KMS-11 (cell line): ENCODE measurements at regions not wholly inside any gene's neighbourhood (a gene's known extent, or its start where the extent isn't known, plus 50 kb on each side); places are given as distances from the start of the nearest gene placed in this dataset.

Experiments
- H2AFZ ChIP-seq: fragments of 200-600 bp; sonication (generic); 2 replicates; pipeline ENCODE4 v1.6.1; 2016; ENCODE audit warnings: antibody characterized with exemption, mixed run types, low read depth
- H3K27ac ChIP-seq: fragments of 200-600 bp; sonication (generic); 2 replicates; pipeline ENCODE4 v1.6.1; 2016; ENCODE audit warnings: mild to moderate bottlenecking, mixed run types
- H3K27me3 ChIP-seq: fragments of 200-600 bp; sonication (generic); 2 replicates; pipeline ENCODE4 v1.6.1; 2017; ENCODE audit warnings: mild to moderate bottlenecking, low read depth, mixed run types, moderate library complexity; ENCODE audit not compliant: insufficient read depth
- H3K36me3 ChIP-seq: fragments of 200-600 bp; sonication (generic); 2 replicates; pipeline ENCODE4 v1.6.1; 2017; ENCODE audit warnings: mild to moderate bottlenecking, mixed run types; ENCODE audit not compliant: insufficient read depth
- H3K4me1 ChIP-seq: fragments of 200-600 bp; sonication (generic); 2 replicates; pipeline ENCODE4 v1.6.1; 2016; ENCODE audit warnings: mild to moderate bottlenecking, low read depth, mixed run types; ENCODE audit not compliant: poor library complexity, severe bottlenecking
- H3K4me2 ChIP-seq: fragments of 200-600 bp; sonication (generic); 2 replicates; pipeline ENCODE4 v1.7.0; 2016; ENCODE audit warnings: mild to moderate bottlenecking, mixed run types
- H3K4me3 ChIP-seq: fragments of 200-600 bp; sonication (generic); IDR thresholded peaks from 2 replicates; pipeline ENCODE4 v1.6.1; 2017; ENCODE audit warnings: low read depth, low read length, mixed read lengths; ENCODE audit not compliant: insufficient read depth
- H3K79me2 ChIP-seq: fragments of 200-600 bp; sonication (generic); 2 replicates; pipeline ENCODE4 v1.6.1; 2016; ENCODE audit warnings: low read depth, mixed run types; ENCODE audit not compliant: insufficient read depth
- H3K9ac ChIP-seq: fragments of 200-600 bp; sonication (generic); 2 replicates; pipeline ENCODE4 v1.6.1; 2016; ENCODE audit warnings: mild to moderate bottlenecking, mixed run types
- H4K20me1 ChIP-seq: fragments of 200-600 bp; sonication (generic); 2 replicates; pipeline ENCODE4 v1.6.1; 2016; ENCODE audit warnings: mild to moderate bottlenecking, mixed run types; ENCODE audit not compliant: insufficient read depth
- TF ChIP-seq, protein P1 (sequence below): fragments of 200-600 bp; sonication (generic); conservative IDR thresholded peaks from 2 replicates; pipeline ENCODE4 v1.6.1; 2017; ENCODE audit warnings: low read depth, mild to moderate bottlenecking, antibody characterized with exemption, low read length, moderate library complexity, mixed read lengths

DNA sequence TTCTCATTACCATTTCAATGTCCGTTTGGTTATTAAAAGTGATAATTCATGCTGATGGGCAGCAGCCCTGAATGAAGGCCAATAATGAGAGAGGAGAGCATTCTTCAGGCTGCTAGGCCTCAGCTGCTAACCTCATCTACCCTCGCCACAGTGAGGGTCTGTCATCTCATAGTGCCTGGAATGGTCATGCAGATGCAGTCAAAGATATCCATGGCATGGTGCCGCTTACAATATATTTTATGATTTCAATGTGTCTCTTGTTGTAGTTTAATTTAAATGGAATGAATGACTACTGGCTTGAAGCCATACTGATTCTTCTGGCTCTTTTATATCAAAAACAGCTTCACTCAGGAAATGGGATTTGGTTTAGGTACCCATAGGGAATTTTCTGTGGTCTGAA lies 126.9 kb downstream of the SLC16A9 start:
- Histone ChIP-seq H3K4me3 (no peak overlapping the region), H4K20me1 (no peaks in the 10 kb centered on the region), H3K27me3 (no peaks in the 10 kb centered on the region), H3K27ac (no peak overlapping the region), H3K36me3 (no peaks in the 10 kb centered on the region), H3K79me2 (no peaks in the 10 kb centered on the region), H3K4me2 (no peak overlapping the region), H2AFZ (no peak overlapping the region), H3K4me1 (no peaks in the 10 kb centered on the region), H3K9ac (no peak overlapping the region)
- TF ChIP-seq, protein P1, sequence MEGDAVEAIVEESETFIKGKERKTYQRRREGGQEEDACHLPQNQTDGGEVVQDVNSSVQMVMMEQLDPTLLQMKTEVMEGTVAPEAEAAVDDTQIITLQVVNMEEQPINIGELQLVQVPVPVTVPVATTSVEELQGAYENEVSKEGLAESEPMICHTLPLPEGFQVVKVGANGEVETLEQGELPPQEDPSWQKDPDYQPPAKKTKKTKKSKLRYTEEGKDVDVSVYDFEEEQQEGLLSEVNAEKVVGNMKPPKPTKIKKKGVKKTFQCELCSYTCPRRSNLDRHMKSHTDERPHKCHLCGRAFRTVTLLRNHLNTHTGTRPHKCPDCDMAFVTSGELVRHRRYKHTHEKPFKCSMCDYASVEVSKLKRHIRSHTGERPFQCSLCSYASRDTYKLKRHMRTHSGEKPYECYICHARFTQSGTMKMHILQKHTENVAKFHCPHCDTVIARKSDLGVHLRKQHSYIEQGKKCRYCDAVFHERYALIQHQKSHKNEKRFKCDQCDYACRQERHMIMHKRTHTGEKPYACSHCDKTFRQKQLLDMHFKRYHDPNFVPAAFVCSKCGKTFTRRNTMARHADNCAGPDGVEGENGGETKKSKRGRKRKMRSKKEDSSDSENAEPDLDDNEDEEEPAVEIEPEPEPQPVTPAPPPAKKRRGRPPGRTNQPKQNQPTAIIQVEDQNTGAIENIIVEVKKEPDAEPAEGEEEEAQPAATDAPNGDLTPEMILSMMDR: no peak

DNA sequence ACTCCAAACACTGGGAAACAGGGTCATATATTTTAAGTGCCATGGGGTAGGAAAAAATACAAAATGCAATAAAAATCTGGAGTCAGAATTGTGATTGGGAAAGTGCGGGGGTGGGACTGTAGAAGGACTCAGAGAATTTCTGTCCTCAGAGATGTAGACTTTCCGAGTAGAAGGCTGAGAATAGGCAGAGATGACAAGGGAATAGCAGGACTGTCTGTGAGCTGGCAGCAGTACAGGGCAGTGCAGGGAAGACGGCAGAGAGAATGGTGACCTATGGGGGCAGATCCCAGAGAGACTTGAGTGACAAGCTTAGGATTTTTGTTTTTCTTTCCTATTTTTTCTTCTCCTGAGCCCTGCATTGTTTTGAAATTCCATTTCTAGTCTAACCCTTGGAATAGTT lies 127.6 kb downstream of the SLC16A9 start:
- no peak overlapping the region for H3K4me2 ChIP-seq
- no peaks in the 10 kb centered on the region for H4K20me1 ChIP-seq
- H3K4me1 ChIP-seq: no peaks in the 10 kb centered on the region
- H3K79me2 ChIP-seq: no peaks in the 10 kb centered on the region
- TF ChIP-seq, protein P1: no peak
- no peak overlapping the region for H3K27ac ChIP-seq
- no peaks in the 10 kb centered on the region for H3K27me3 ChIP-seq
- H3K9ac ChIP-seq: no peak overlapping the region
- no peak overlapping the region for H3K4me3 ChIP-seq
- no peaks in the 10 kb centered on the region for H3K36me3 ChIP-seq
- H2AFZ ChIP-seq: no peak overlapping the region

DNA sequence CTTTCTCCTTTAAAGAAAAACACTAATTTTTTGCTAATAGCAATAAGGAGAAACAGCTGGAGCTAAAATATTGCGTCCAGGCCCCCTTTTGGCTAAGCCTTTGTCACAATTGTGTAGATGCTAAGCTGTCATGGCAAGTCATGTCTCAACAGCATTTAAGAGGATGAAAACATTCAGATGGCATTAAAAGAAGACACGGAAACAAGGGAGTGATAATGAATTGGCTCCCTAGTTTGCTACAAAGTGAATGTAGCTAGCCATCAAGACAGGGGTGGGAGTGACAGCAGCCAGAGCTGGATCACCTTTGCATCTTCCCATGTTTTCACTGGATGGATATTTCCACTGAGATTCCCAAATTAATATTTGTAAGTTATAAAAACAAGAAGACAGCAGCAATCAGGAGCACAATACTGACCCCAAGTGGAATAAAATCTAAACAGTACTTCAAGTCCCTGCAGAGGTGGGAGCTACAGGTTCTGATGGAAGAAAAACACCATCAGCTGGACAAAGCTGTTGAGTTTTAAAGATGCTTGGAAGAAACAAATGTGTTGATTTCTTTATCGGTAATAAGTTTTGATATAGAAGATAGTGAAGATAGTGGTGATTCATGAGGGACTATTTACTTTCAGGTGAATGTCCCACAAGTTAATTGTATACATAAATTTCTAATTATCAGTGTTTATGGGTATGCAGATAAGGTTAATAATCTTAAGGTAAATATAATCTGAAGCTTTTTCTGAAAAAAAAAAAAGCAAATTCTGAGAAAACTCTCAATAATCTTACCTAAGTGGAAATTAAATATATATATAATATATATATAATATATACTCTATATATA lies 129.4 kb downstream of the SLC16A9 start:
- no peaks in the 10 kb centered on the region for H3K79me2 ChIP-seq
- no peak overlapping the region for H3K4me3 ChIP-seq
- no peaks in the 10 kb centered on the region for H3K36me3 ChIP-seq
- TF ChIP-seq, protein P1: 0 out of 2 replicates have a peak, but pooled peaks have one; percentile 26
- no peaks in the 10 kb centered on the region for H3K27me3 ChIP-seq
- H3K4me1 ChIP-seq: no peaks in the 10 kb centered on the region
- no peak overlapping the region for H3K4me2 ChIP-seq
- no peaks in the 10 kb centered on the region for H4K20me1 ChIP-seq
- H3K9ac ChIP-seq: no peak overlapping the region
- no peak overlapping the region for H3K27ac ChIP-seq
- H2AFZ ChIP-seq: no peak overlapping the region

DNA sequence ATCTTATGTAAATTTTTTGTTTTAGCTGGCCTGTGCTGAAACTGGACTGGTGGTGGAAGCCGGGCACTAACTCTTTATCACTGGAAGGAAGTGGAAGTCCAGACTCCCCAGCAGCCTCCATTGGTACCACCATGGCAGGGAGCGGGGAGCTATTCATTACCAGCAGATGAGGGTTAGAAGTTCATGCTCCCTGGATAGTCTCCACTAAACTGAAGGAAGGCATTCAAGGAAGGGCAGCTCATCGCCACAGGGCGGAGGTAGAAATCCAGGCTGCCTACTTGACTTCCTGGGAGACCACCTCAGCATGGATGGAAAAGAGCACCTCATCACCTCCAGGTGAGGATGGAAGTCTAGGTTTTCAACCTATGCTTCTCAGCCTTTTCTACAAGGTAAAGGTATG lies 130.9 kb downstream of the SLC16A9 start:
- TF ChIP-seq, protein P1: no peak
- H3K9ac ChIP-seq: no peak overlapping the region
- H2AFZ ChIP-seq: no peak overlapping the region
- H3K27me3 ChIP-seq: no peaks in the 10 kb centered on the region
- H4K20me1 ChIP-seq: no peaks in the 10 kb centered on the region
- H3K4me2 ChIP-seq: no peak overlapping the region
- no peaks in the 10 kb centered on the region for H3K4me1 ChIP-seq
- H3K27ac ChIP-seq: no peak overlapping the region
- no peak overlapping the region for H3K4me3 ChIP-seq
- no peaks in the 10 kb centered on the region for H3K79me2 ChIP-seq
- H3K36me3 ChIP-seq: no peaks in the 10 kb centered on the region
